PFSK-1 (cell line): ENCODE measurements at regions not wholly inside any gene's neighbourhood (a gene's known extent, or its start where the extent isn't known, plus 50 kb on each side); places are given as distances from the start of the nearest gene placed in this dataset.

Experiments
- FOXP2 ChIP-seq: optimal IDR thresholded peaks from 2 replicates; pipeline ENCODE3; 2011; ENCODE audit warnings: borderline replicate concordance, control low read depth, inconsistent platforms; ENCODE audit not compliant: insufficient read depth; ENCODE audit errors: extremely low read length, extremely low read depth
- POLR2AphosphoS5 ChIP-seq: IDR thresholded peaks from 2 replicates; pipeline ENCODE4 v1.6.1; 2012; ENCODE audit warnings: low read depth, mild to moderate bottlenecking, control low read depth, low read length, moderate library complexity
- SIN3A ChIP-seq: IDR thresholded peaks from 2 replicates; pipeline ENCODE4 v1.6.1; 2012; ENCODE audit warnings: mild to moderate bottlenecking, low read length, moderate library complexity, borderline replicate concordance; ENCODE audit not compliant: insufficient read depth
- TAF1 ChIP-seq: IDR thresholded peaks from 2 replicates; pipeline ENCODE4 v1.6.1; 2012; ENCODE audit warnings: low read length, control low read depth, borderline replicate concordance; ENCODE audit not compliant: insufficient read depth
- TF ChIP-seq, protein P1 (sequence below), 2 experiments: IDR thresholded peaks; 2 replicates each; pipeline versions ENCODE4 v1.6.1 to v1.8.0; 2011 to 2012; ENCODE audit warnings: low read depth in 2 of 2, low read length in 2 of 2, control low read depth in 1 of 2, inconsistent platforms in 1 of 2, mild to moderate bottlenecking in 1 of 2, moderate library complexity in 1 of 2; ENCODE audit not compliant: insufficient read depth in 1 of 2

DNA sequence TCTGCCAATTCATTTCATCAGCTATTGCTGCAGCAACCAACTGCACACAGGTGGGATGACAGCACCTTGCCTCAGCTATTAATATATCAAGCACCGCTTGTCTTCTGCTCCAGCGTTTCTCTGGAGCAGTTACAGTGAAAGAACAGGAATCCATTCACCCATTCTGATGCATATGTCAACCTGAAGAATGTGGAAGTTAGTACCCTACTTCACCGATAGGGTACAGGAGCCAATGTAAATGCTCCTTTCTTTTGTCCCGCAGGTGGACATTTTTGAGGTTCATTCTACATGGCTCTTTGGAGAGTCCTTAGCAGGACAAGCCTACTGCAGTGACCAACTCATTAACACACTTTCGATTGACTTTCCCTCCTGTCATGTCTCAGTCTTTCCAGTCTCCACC lies 104.4 kb upstream of the PRNP start:
- TF ChIP-seq TAF1, result no peak
- no peak for TF ChIP-seq POLR2AphosphoS5
- no peak for TF ChIP-seq FOXP2
- TF ChIP-seq, protein P1, sequence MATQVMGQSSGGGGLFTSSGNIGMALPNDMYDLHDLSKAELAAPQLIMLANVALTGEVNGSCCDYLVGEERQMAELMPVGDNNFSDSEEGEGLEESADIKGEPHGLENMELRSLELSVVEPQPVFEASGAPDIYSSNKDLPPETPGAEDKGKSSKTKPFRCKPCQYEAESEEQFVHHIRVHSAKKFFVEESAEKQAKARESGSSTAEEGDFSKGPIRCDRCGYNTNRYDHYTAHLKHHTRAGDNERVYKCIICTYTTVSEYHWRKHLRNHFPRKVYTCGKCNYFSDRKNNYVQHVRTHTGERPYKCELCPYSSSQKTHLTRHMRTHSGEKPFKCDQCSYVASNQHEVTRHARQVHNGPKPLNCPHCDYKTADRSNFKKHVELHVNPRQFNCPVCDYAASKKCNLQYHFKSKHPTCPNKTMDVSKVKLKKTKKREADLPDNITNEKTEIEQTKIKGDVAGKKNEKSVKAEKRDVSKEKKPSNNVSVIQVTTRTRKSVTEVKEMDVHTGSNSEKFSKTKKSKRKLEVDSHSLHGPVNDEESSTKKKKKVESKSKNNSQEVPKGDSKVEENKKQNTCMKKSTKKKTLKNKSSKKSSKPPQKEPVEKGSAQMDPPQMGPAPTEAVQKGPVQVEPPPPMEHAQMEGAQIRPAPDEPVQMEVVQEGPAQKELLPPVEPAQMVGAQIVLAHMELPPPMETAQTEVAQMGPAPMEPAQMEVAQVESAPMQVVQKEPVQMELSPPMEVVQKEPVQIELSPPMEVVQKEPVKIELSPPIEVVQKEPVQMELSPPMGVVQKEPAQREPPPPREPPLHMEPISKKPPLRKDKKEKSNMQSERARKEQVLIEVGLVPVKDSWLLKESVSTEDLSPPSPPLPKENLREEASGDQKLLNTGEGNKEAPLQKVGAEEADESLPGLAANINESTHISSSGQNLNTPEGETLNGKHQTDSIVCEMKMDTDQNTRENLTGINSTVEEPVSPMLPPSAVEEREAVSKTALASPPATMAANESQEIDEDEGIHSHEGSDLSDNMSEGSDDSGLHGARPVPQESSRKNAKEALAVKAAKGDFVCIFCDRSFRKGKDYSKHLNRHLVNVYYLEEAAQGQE (IDR thresholded peaks at IDR 0.05; ENCODE audit: insufficient read depth in 1 of 2, low read depth in 2 of 2, low read length in 2 of 2), result no peak
- TF ChIP-seq SIN3A, result no peak

DNA sequence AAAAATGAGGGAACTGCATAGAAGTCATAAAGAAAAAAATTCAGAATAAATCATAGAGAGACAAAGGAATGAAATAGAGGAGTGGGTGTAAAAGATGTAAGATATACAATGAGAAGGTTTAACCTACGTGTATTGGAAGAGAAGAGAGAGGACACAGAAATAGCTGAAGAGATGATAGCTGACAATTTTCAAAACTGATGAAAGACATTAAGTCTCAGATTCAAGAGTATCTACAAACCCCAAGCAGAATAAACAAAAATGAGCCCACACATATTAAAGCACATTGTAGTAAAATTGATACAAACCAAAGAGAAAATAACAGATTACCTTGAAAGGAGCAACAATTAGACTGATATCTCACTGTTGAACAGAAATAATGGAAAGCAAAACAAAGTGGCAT lies 107.9 kb upstream of the PRNP start:
- TF ChIP-seq POLR2AphosphoS5 (no peak), FOXP2 (no peak), SIN3A (no peak)

DNA sequence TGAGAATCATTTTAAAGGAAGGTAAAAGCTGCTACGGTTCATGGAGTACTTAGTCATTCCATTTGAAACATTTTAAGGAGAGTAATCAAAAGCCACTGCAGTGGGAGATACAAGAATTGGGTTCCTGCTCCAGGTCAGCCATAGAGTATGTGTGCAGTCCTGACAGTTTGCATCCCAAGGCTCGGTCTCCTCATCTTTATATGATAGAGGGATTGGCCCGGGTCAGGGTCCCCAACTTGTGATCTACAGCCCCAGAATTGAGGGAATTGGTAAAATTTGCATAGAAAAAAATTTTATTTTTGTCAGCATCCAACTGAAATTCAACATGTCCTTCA lies 111.9 kb upstream of the PRNP start:
- TF ChIP-seq, protein P1 (IDR thresholded peaks at IDR 0.05; ENCODE audit: insufficient read depth in 1 of 2, low read depth in 2 of 2, low read length in 2 of 2), result no peak
- TF ChIP-seq TAF1 (no peak), SIN3A (no peak), POLR2AphosphoS5 (no peak), FOXP2 (no peak)

DNA sequence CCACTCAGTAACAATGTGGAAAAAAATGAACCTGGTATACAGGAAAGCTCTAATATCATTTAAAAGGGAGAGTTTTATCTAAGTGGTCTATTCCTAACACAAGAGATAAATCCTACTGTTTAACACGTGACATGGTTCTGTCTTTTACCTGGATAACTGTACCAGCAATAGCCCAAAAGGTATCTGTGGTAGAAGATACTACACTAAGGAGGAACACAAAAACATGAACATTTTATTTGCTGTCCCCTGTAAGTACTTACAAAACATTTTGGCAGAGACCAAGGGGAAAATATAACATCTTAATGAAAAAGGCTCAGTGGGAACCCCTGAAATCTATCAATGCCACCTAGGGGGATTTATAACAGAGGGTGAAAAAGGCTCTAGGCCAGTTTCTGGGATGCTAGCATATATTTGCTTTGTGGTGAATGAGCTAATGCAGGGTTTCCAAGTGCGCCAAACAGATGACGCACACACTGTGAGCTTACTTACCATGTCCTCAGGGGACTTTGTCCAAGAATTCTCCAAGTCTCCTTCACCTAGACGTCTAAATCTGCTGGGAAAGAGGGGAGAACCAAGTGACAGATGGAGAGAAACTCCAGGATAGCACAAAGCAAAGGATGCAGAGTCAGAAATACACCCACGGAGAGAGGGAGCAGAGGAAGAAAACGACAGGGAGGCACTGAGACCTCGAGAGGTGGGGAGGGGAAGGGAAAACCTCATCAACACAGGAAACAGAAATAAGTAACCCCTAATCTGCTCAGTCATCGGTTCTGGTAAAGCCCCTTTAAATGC lies 112.5 kb upstream of the PRNP start:
- TF ChIP-seq TAF1, result no peak
- TF ChIP-seq, protein P1 (IDR thresholded peaks at IDR 0.05; ENCODE audit: insufficient read depth in 1 of 2, low read depth in 2 of 2, low read length in 2 of 2), result no peak
- TF ChIP-seq FOXP2, result no peak
- TF ChIP-seq SIN3A, result no peak

DNA sequence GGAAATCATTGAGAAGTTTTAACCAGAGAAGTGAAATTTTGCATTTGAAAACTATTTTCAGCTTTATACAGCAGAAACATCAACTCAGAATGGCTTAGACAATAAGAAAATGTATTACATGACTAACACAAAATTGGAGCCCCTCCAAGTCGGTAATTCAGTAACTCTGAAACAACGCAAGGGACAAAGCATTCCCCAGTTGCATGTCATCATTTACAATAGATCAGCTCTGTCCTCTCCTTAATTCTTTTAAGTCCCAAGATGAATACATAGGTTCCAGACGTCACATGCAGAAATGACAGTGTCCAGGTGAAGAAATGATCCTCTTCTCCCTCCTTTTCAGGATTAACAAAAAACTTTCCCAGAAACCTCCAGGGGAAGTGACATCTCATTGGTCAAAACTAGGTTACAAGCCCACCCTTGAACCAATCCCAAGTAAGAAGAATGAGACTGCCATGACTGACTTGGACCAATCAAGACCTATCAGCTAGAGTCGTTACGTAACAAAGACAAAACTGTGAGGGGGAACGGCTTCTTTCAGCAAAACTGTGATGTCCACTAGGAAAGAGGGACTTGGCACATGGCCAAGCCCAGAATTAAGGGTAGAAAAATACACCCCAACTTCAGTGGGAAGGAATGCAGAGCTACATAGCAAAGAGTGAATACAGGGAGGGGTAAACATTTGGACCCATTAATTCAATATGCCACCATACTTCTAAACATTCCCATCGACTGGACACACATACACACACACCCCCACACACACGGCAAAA lies 114.3 kb upstream of the PRNP start:
- no peak for TF ChIP-seq TAF1
- no peak for TF ChIP-seq SIN3A
- TF ChIP-seq FOXP2, result no peak
- TF ChIP-seq, protein P1 (IDR thresholded peaks at IDR 0.05; ENCODE audit: insufficient read depth in 1 of 2, low read depth in 2 of 2, low read length in 2 of 2), result no peak
- no peak for TF ChIP-seq POLR2AphosphoS5
